ENCODE measurements at regions not wholly inside any gene's neighbourhood (a gene's known extent, or its start where the extent isn't known, plus 50 kb on each side); places are given as distances from the start of the nearest gene placed in this dataset.

DNA sequence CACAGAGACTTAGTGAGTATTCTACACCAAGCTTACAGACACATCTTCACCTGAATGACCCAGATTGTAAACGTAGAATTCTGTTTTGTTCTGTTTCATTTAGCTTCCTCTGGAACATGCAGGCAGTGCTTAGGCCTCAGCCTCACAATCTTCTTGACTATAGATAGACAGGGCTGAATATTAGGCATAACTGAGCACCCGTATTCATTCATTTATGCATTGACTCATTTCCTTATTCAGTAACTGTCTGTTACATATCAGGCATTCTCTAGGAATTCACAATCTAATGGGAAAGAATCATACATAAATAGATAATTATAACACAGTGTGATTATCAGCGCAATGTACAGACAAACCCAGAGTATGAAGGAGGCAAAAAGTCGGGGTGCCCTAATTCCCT lies 124.9 kb upstream of the ETAA1 start:
- Histone ChIP-seq H3K27me3 (no peaks in the 10 kb centered on the region), H3K27ac (no peak overlapping the region), H3K4me1 (no peaks in the 10 kb centered on the region), H3K4me3 (no peak overlapping the region), H3K36me3 (no peaks in the 10 kb centered on the region), H3K9me3 (no peaks in the 10 kb centered on the region)
- intact Hi-C loops (cut with DNase I; ENCODE audit: low total_unique reads) = no loop called here
- no peak for DNase-seq
- TF ChIP-seq, protein P1, sequence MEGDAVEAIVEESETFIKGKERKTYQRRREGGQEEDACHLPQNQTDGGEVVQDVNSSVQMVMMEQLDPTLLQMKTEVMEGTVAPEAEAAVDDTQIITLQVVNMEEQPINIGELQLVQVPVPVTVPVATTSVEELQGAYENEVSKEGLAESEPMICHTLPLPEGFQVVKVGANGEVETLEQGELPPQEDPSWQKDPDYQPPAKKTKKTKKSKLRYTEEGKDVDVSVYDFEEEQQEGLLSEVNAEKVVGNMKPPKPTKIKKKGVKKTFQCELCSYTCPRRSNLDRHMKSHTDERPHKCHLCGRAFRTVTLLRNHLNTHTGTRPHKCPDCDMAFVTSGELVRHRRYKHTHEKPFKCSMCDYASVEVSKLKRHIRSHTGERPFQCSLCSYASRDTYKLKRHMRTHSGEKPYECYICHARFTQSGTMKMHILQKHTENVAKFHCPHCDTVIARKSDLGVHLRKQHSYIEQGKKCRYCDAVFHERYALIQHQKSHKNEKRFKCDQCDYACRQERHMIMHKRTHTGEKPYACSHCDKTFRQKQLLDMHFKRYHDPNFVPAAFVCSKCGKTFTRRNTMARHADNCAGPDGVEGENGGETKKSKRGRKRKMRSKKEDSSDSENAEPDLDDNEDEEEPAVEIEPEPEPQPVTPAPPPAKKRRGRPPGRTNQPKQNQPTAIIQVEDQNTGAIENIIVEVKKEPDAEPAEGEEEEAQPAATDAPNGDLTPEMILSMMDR (IDR thresholded peaks at IDR 0.05) = no peak

GRCh38 chr2:67277450-67277849 lies 119.7 kb upstream of the ETAA1 start:
- DNase-seq = no peak

DNA sequence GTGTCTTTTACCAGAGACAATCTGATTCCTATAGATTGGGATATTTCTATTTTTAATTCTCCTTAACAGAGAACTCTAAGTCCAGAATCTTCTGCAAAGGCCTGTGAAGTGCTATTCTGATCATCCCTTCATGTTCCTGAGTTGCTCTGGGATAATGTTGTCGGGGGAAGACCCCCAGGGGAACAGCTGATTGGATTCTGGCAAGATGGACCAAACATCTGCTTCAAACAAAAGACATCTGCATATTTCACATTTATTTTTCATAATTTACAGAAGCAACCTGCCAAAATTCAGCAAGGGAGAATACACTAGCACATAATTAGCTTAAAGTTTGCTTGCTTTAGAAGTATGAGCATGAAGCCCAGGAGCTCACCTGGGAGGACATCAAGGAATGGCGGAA lies 116.0 kb upstream of the ETAA1 start:
- TF ChIP-seq, protein P1 (IDR thresholded peaks at IDR 0.05) = no peak
- DNase-seq = no peak
- intact Hi-C loops (cut with DNase I; ENCODE audit: low total_unique reads) = no loop called here
- Histone ChIP-seq H3K4me3 (no peak overlapping the region), H3K27ac (no peak overlapping the region), H3K4me1 (no peaks in the 10 kb centered on the region), H3K27me3 (no peaks in the 10 kb centered on the region), H3K36me3 (no peaks in the 10 kb centered on the region), H3K9me3 (no peaks in the 10 kb centered on the region)

More at GRCh38 chr2:67277450-67277849, 119.7 kb upstream of the ETAA1 start:
- H3K4me1 ChIP-seq = no peaks in the 10 kb centered on the region
- TF ChIP-seq, protein P1 (IDR thresholded peaks at IDR 0.05) = no peak
- no peaks in the 10 kb centered on the region for H3K36me3 ChIP-seq
- no peak overlapping the region for H3K27ac ChIP-seq
- no peaks in the 10 kb centered on the region for H3K9me3 ChIP-seq
- no peaks in the 10 kb centered on the region for H3K27me3 ChIP-seq
- H3K4me3 ChIP-seq = no peak overlapping the region
- intact Hi-C loops (cut with DNase I; ENCODE audit: low total_unique reads) = no loop called here

DNA sequence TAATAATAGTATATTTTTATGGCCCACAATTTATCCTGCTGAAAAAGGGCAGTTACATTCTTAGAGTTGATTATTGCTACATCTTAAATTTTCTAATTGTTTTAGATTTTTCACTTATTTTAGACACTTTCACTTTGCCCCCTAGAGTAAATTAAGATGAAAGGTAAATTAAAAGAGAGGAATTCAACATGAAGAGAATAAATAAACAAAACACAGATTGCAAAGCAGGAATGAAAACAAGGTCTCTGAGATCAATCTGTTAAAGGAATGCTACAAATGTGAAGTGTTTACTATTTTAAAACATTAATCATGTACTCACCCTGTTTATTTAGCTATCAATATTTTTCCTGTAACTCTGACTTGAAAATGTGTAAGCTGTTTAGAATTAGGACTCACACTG lies 113.5 kb upstream of the ETAA1 start:
- no peaks in the 10 kb centered on the region for H3K27me3 ChIP-seq
- H3K27ac ChIP-seq = no peak overlapping the region
- no peaks in the 10 kb centered on the region for H3K4me1 ChIP-seq
- H3K4me3 ChIP-seq = no peak overlapping the region
- TF ChIP-seq, protein P1 (IDR thresholded peaks at IDR 0.05) = no peak
- intact Hi-C loops (cut with DNase I; ENCODE audit: low total_unique reads) = no loop called here
- no peak for DNase-seq
- H3K36me3 ChIP-seq = no peaks in the 10 kb centered on the region
- H3K9me3 ChIP-seq = no peaks in the 10 kb centered on the region

DNA sequence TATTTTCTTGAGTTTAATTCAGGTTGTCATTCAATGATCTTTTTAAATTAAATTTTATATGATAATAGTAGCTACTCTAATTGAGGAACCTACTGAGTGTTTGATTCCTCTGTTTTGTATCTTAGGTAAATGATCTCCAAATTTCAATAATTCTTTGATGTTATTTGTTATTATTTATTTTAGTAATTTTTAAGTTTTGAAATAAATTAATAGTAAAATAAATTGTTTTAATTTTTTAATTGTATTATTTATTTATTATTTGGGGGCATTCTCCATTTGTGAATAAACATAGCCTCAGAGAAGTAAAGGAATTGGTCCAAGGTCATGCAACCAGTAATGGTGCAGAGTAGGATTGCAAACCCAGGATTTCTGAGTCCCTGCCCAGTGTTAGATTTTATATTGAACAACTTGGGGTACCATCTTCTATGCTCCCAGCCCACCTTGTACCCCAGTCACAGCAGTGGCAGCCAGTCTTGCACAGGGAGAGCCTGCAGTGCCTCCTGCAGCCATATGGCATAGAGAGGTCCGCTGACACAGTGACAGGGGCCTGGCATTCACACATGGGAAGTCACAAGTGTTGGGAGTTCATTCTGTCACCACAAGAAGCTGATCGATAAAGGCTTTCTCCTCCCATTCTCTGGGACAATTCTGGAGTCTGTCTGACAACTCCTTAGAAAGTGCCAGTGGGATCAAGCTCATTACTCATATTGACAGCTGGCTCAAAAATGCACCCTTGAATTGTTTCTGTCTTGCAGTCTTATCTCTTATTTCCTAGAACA lies 110.0 kb upstream of the ETAA1 start:
- no peaks in the 10 kb centered on the region for H3K27me3 ChIP-seq
- H3K27ac ChIP-seq = no peak overlapping the region
- no peaks in the 10 kb centered on the region for H3K9me3 ChIP-seq
- peaks cover 0 to 7% (median 2%) of the 10 kb centered on the region in 4 donors for H3K4me1 ChIP-seq
- H3K4me3 ChIP-seq = no peak overlapping the region
- DNase-seq = no peak
- no peaks in the 10 kb centered on the region for H3K36me3 ChIP-seq
- TF ChIP-seq, protein P1 (IDR thresholded peaks at IDR 0.05) = no peak
- intact Hi-C loops (cut with DNase I; ENCODE audit: low total_unique reads) = no loop called here

Measured in tibial artery (tissue), 4 donors.